ENCODE measurements at regions not wholly inside any gene's neighbourhood (a gene's known extent, or its start where the extent isn't known, plus 50 kb on each side); places are given as distances from the start of the nearest gene placed in this dataset.

DNA sequence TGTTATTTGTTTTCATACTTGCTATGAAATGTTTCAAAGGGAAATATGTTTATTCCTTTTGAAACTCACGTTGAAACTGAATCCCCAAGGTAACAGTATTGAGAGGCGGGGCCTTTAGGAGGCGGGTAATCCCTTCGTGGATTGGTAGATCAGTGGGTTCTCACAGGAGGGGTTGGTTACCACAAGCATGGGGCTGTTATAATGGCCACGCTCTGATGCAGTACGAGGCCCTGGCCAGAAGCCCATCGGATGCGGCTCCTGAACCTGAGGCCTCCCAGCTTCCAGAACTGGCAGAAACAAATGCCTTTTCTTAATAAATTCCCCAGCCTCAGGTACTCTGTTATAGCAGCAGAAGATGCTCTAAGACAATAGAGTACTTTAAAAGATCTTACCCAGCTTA, 135.7 kb downstream of the ASB1 start:
- no peak for DNase-seq

DNA sequence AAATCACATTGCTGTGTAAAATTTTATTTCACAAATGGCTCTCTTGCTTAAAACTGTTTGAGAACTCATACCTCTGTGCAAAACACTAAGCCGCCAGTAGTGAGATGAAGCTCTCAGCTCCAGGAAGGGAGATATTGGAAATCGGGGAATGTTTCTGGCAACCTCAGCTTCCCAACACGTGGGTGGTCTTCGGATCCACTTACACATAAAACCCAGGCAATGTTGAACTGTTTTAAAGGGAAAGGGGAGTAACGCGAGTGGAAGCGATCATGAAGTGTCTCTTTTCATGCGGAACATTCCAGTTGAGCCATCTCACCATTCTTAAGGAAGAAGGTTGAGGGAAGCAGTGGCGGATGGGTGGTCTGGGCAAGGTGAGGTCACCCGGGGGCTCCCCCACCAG, 136.8 kb downstream of the ASB1 start:
- DNase-seq: no peak

GRCh38 chr2:238564286-238564920, 137.7 kb downstream of the ASB1 start:
- DNase-seq: no peak

GRCh38 chr2:238565031-238565430, 138.3 kb downstream of the ASB1 start:
- no peak for DNase-seq

- no peak for DNase-seq
These were observed 139.4 kb downstream of the ASB1 start for GRCh38 chr2:238566001-238566645.

GRCh38 chr2:238567067-238567855, 140.5 kb downstream of the ASB1 start:
- no peak for DNase-seq

GRCh38 chr2:238567996-238568395, 141.3 kb downstream of the ASB1 start:
- DNase-seq: no peak

DNA sequence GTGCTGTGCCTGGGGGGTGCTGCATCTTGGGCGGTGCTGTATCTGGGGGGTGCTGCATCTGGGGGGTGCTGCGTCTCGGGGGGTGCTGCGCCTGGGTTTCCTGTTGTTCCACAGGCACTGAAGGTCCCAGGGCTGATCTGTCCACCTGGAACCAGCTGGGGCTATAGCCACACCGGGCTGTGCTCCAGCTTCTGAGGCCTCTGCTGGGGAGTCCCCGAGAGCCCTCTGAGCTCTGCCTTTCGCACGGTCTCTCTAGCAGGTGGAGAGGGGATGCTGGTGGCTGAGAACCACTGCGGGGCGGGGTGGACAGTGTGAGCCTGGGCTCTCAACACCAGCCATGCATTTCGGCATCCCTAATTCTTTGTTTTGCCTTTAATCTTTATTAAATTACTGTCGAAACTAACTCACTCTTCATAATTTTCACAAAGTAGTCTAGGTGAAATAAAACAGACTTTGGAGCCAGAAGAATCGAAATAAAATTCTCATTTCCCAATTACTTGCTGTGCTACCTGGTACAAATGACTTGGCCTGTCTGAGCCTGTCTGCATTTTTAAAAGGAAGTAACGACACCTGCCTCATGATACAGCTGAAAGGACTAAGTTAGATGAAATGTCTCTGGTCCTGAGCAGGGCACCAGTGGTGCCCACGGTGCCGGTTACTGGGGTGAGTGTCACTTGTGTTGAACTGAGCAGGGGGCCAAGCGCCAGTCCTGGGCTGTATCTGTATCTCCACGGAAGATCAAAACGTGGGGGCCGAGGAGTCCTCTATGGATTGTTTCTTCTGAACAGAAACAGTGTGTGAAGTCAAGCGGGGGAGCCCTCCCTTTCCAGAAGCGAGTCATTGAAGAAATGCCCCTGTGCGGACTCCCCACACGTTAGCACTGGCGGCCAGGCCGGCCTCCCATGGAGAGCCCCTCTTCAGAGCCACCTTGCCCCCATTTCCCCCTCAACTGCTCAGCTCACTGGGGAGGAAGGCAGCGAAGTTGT, 142.0 kb downstream of the ASB1 start:
- DNase-seq: no peak

- DNase-seq: no peak
These were observed 142.9 kb downstream of the ASB1 start for GRCh38 chr2:238569507-238570195.

DNA sequence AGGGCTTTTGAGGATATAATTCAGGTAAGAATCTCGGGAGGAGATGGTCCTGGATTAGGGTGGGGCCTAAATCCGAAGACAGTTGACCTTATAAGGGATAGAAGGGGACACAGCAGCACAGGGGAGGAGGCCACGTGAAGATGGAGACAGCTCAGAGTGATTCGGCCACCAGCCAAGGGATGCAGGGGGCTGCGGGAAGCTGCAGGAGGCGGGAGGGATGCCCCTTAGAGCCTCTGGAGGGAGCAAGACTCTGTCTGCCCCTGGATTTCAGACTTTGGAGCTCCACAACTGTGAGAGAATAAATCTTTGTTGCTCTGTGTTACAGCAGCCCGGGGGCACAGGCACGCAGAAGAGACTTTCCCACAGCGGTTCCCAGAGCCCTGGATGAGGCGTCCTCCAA, 143.7 kb downstream of the ASB1 start:
- DNase-seq: no peak

GRCh38 chr2:238570926-238571325, 144.2 kb downstream of the ASB1 start:
- DNase-seq: no peak

DNA sequence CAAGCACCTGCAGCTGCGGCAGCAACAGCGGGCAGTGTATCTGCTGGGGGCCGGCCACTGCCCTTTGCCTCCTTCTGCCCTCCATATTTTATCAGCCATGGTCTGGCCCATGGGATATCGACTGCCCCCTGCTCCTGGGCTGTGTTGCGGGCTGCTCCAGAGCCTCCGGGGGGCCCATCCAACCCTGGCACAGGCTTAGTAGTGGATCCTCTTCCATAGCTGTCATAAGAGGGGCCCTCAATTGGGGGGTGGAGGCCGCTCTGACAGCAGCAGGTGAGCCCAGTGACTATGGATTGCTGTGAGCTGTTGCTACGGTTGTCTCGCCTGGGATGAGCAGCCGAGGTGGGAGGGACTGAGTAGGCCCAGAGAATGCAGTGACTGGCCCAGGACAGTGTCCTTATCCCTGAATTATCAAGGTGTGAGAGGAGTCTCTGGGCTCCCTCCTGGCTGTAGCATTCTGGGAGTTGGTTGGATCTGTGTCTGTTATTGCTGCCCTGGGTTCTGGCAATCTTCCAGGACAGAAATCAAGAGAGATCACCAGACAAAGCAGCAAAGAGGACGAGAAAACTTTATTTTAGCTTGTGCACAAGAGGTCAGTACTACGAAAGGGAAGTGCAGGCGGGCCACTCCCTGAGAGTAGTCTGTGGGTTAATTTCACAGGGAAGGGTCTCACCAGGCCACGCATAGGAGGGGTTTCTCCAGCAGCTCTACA, 145.1 kb downstream of the ASB1 start:
- no peak for DNase-seq

DNA sequence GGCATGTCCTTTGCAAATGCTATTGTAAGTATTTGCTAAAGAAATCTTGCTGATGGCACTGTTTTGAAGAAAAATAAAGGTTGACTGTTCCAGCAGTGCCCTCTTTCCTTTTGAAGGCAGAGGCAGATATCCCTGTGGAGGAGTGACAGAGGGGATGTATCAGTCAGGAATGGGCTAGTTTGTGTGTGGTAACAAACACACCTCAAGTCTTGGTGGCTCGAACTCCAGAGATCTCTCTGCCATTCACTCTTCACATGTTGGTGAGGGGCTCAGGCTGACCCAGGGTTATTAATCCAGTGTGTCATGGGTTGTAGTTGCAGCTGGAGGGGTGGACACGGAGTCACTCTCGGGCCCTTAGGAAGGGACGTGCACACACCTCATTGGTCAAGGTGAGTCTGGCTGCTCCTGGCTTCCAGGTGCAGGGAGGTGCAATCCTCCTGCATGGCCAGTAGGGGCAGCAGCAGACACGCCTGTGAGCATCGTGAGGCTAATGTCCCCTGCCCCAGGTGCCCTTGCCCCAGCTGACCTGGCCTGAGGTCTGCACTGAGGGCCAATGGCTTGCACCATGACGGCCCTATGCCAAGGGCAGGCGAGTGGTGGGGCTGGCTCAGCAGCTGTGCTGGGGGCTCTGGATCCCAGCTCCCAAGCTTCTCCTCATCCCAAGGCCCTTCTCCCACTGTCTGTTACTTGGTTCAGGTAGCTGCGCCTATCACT, 146.5 kb downstream of the ASB1 start:
- no peak for DNase-seq

- DNase-seq: no peak
These were observed 147.2 kb downstream of the ASB1 start for GRCh38 chr2:238573916-238574315.

GRCh38 chr2:238574490-238575271, 148.0 kb downstream of the ASB1 start:
- no peak for DNase-seq

DNA sequence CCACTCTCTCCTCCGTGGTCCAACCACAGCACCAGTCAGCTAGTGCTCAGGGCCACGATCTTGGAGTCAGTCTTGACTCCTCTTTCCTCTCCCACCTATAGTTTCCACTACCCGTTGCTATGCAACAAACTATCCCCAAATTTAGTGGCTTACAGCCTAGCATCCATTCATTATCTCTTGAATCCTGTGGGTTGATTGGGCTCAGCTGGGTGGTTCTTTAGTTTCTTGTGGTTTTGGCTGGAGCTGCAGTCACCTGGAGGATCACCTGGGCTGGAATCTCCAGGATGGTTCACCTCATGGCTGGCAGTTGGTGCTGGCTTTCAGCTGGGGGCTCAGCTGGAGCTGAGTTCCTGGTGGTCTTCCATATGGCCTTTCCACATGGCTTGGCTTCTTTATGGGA, 149.9 kb downstream of the ASB1 start:
- DNase-seq: no peak

DNA sequence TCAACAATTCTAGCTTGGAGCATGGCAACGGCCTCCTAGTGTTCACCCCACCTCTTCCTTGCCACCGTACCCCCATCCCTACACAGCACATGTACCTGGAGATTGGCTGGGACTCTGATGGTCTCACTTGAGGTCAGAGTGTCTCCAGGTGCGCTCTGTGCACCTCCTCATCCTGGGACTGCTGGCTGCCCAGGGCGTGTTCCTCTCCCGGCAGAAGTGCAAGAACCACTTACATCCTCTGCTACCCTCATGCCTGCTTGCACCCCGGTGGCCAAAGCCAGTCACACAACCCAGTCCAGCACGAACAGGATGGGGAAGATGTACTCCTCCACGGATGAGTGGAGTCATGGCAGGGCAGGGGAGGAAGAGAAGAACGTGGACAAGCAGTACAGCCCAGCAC, 151.5 kb downstream of the ASB1 start:
- DNase-seq: no peak

GRCh38 chr2:238580486-238580885, 153.8 kb downstream of the ASB1 start:
- no peak for DNase-seq

- DNase-seq: no peak
These were observed 154.4 kb downstream of the ASB1 start for GRCh38 chr2:238581126-238581525.

DNA sequence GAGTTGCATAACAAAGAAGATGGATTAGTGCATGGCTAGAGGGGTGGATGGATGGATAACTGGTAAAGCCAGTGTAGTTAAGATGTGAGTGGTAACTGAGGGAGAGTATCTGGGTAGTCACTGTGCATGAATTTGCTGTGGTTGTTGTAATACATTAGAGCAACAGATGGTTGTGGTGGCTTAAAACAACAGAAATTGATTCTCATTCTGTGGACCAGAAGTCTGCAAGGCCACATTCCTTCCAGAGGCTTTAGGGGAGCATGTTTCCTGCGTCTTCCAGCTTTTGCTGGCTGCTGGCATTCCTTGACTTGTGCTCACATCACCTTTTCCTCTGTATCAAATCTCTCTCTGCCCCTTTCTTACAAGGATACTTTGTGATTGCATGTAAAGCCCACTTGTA, 155.4 kb downstream of the ASB1 start:
- DNase-seq: no peak

Measured in activated CD4-positive, alpha-beta T cell treated with anti-CD3 and anti-CD28 coated beads, Interleukin-2, amount 50 U/mL, for 1 hour (primary cell).